Fibroblast of pulmonary artery (primary cell): ENCODE measurements at regions not wholly inside any gene's neighbourhood (a gene's known extent, or its start where the extent isn't known, plus 50 kb on each side); places are given as distances from the start of the nearest gene placed in this dataset.

ENCODE experiments used
- DNase-seq: peaks from one replicate; pipeline ENCODE4 v3.0.0-alpha.2; 2010; ENCODE audit warnings: low read depth
- H3K4me3 ChIP-seq: replicated peaks from 2 replicates; pipeline ENCODE4 v1.5.1; 2011; ENCODE audit warnings: low read depth, mild to moderate bottlenecking, control low read depth, low read length, moderate library complexity
- TF ChIP-seq, protein P1 (sequence below): IDR thresholded peaks from 2 replicates; pipeline ENCODE4 v1.5.1; 2011; ENCODE audit warnings: mild to moderate bottlenecking, control low read depth, low read length, inconsistent platforms; ENCODE audit errors: missing control alignments

DNA sequence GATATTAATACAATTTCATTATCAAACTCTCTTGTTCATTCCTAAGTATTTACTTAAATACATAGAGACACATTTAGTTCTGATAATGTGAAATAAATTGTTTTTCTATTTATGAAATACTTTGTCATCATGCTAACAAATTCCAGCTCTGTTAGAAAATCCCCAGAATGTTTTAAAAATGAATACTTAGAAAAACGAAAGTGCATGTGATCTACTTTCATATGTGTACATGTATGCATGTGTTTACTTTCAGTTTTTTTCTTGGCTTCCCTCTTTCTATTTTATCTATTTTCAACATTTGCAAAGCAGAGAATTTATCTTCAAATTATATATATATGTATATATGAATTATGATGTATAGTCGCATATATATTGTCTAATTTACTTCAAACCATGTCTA is 1110.0 kb upstream of the PCDH20 start:
- TF ChIP-seq, protein P1, sequence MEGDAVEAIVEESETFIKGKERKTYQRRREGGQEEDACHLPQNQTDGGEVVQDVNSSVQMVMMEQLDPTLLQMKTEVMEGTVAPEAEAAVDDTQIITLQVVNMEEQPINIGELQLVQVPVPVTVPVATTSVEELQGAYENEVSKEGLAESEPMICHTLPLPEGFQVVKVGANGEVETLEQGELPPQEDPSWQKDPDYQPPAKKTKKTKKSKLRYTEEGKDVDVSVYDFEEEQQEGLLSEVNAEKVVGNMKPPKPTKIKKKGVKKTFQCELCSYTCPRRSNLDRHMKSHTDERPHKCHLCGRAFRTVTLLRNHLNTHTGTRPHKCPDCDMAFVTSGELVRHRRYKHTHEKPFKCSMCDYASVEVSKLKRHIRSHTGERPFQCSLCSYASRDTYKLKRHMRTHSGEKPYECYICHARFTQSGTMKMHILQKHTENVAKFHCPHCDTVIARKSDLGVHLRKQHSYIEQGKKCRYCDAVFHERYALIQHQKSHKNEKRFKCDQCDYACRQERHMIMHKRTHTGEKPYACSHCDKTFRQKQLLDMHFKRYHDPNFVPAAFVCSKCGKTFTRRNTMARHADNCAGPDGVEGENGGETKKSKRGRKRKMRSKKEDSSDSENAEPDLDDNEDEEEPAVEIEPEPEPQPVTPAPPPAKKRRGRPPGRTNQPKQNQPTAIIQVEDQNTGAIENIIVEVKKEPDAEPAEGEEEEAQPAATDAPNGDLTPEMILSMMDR: no peak
- no peak overlapping the region for H3K4me3 ChIP-seq
- DNase-seq: no peak

DNA sequence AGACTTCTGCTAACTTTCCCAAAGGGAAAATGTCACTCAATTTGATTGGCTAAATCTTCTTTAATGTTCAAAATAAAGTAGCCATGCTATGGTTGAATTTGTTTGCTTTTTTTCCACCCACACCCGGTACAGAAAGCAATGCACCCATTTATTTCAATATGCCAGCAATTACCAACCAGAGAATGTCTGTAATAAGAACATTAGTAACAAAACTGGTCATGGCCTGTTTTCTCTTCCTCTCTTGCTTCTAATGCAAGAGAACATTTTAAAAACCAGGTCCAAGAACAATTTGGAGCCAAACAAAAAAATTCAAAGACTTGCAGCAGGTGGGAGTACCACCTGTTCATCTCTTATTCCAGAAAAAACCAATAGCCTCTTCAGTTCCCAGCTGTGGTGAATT is 1108.8 kb upstream of the PCDH20 start:
- no peak overlapping the region for H3K4me3 ChIP-seq
- DNase-seq: no peak
- TF ChIP-seq, protein P1: no peak

DNA sequence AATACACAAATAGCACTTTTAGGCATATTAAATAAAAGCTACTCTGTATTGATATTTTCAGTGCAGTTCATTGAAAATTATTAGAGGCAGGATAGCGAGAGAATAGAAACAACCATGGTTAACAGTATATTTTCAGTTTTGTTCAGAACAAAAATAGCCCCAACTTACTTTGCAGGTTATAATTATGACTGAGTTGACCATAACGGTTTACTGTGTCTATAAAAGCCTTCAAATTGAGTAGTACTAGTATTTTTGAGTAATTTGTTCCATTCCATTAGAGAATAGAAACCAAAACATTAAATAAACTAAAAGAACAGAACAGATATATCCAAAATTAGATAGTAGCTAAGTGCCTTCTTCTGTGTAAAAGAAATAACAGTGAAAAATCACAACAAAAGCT is 1108.4 kb upstream of the PCDH20 start:
- no peak for DNase-seq
- no peak overlapping the region for H3K4me3 ChIP-seq
- TF ChIP-seq, protein P1: no peak

DNA sequence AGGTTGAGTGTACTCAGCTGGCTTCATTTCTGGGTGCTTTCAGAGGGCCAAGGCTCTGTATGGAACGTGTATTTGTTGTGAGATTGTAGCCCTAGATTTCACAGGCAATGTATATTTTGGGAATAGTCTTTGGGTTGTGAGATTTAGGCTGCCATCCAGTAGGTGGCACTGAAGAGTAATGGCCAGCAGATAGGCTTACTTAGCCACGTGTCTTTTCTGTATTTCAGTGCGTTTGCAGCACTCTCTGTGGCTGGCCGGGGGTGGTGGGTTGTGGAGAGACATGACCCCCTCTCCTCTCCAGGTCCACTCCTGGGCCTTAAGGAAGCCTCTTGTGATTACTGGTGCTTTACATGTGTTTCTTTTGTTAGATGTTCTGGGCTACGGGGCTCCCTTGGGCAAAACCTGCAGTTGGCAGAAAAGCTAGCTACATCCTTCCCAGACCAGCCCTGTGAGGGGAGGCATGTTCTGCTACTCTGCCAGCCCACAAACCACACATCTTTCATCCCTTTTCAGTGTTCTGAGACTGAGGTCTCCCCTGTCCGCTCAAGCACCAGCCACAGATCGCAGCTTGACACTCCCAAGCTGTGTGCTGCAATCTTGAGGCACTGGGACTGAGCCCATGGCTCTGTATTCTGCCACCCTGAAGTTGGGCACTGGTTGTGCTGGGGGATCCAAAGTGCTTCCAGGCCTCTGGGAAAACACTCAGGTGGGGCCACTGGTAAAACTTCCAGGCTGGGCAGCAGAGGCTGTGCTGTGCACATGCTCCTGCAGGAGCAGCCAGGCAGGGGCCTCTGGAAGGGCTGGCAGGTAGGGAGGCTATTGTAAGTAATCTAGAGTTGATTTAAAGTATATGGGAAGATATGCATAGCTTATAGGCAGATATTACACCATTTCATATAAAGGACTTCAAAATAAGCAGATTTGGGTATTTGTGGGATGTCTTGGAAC is 1096.8 kb upstream of the PCDH20 start:
- TF ChIP-seq, protein P1: peak; percentile 62
- no peak overlapping the region for H3K4me3 ChIP-seq
- peak; percentile 33 for DNase-seq

DNA sequence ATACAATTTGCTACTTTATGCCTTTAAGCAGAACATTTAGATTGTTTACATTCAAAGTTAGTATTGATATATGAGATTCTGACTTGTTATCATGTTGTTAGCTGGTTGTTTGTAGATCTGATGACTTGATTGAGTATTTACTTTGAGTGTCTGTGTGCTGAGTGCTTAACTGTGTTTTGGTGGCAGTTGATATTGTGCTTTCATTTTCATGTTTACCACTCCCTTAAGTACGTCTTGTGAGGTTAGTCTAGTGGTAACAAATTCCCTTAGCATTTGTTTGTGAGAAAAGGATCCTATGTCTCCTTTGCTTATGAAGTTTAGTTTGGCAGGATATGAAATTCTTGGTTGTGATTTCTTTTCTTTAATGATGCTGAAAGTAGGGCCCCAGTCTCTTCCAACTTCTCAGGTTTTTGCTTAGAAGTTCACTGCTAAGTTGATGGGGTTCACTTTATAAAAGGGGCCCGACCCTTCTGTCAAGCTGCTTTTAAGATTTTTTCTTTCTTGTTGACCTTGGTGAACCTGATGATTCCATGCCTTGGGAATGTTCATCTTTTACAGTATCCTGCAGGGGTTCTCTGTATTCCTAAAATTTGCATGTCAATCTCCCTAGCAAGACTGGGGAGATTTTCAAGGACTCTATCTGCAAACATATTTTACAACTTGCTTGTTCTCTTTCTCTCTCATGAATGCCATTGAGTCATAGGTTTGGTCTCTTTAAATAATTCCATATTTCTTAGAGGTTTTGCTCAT is 1095.4 kb upstream of the PCDH20 start:
- no peak for DNase-seq
- H3K4me3 ChIP-seq: no peak overlapping the region
- TF ChIP-seq, protein P1: no peak

DNA sequence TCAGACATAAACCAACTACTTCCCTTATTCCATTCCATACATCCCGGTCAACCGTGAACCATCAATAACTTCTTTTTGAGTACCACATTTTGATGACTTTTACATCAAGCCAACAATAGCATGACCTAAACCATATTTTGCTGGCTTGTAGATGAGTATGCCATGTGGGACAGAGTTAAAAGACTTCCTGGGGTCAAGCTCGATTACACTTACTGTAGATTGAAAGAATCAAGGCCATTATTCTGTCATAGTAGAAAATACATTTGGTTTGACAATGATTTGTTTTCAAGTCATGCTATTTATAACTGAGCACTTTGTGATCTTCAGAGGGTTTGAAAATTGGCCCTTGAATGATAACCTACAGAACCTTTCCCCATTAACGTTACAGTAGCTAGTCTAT is 1086.9 kb upstream of the PCDH20 start:
- TF ChIP-seq, protein P1: no peak
- no peak overlapping the region for H3K4me3 ChIP-seq
- DNase-seq: no peak
